ENCODE measurements at regions not wholly inside any gene's neighbourhood (a gene's known extent, or its start where the extent isn't known, plus 50 kb on each side); places are given as distances from the start of the nearest gene placed in this dataset.

- H3K4me3 Mint-ChIP-seq = no peak overlapping the region
- no peaks in the 10 kb centered on the region for H3K9me3 Mint-ChIP-seq
- H3K36me3 Mint-ChIP-seq = no peaks in the 10 kb centered on the region
- ATAC-seq (ENCODE audit: low read depth in 2 of 2) (no peak), DNase-seq (no peak)
- Histone ChIP-seq H3K9me3 (ENCODE audit: control insufficient read depth in 2 of 2, low read length in 2 of 2) (peaks cover 0 to 2% of the 10 kb centered on the region in 2 experiments), H3K4me3 (ENCODE audit: low read depth, low read length) (no peak overlapping the region), H3K27me3 (ENCODE audit: control insufficient read depth, insufficient read depth, low read length) (no peaks in the 10 kb centered on the region), H3K36me3 (ENCODE audit: control insufficient read depth, insufficient read depth, low read length) (no peaks in the 10 kb centered on the region), H3K27ac (ENCODE audit: insufficient read depth, low read length, poor library complexity, severe bottlenecking) (no peak overlapping the region), H3K4me1 (ENCODE audit: control insufficient read depth, insufficient read depth, low read length, poor library complexity, severe bottlenecking) (no peaks in the 10 kb centered on the region)
- no peak overlapping the region for H3K27ac Mint-ChIP-seq
- no peaks in the 10 kb centered on the region for H3K4me1 Mint-ChIP-seq
- peaks cover 7% of the 10 kb centered on the region for H3K27me3 Mint-ChIP-seq
Measured at GRCh38 chr9:135227641-135228251, 140.3 kb downstream of the OLFM1 start.

GRCh38 chr9:135228345-135228982 is 141.0 kb downstream of the OLFM1 start:
- Histone ChIP-seq H3K36me3 (ENCODE audit: control insufficient read depth, insufficient read depth, low read length) (no peaks in the 10 kb centered on the region), H3K27ac (ENCODE audit: insufficient read depth, low read length, poor library complexity, severe bottlenecking) (no peak overlapping the region), H3K27me3 (ENCODE audit: control insufficient read depth, insufficient read depth, low read length) (no peaks in the 10 kb centered on the region), H3K9me3 (ENCODE audit: control insufficient read depth in 2 of 2, low read length in 2 of 2) (peaks cover 0 to 2% of the 10 kb centered on the region in 2 experiments), H3K4me1 (ENCODE audit: control insufficient read depth, insufficient read depth, low read length, poor library complexity, severe bottlenecking) (no peaks in the 10 kb centered on the region), H3K4me3 (ENCODE audit: low read depth, low read length) (no peak overlapping the region)
- H3K9me3 Mint-ChIP-seq = peaks cover 0 to 4% (median 0%) of the 10 kb centered on the region in 7 donors
- no peaks in the 10 kb centered on the region for H3K4me1 Mint-ChIP-seq
- H3K27ac Mint-ChIP-seq = no peak overlapping the region
- peaks cover 7% of the 10 kb centered on the region for H3K27me3 Mint-ChIP-seq
- no peak overlapping the region for H3K4me3 Mint-ChIP-seq
- ATAC-seq (ENCODE audit: low read depth in 2 of 2) = no peak
- DNase-seq = no peak
- no peaks in the 10 kb centered on the region for H3K36me3 Mint-ChIP-seq

GRCh38 chr9:135228983-135229625 is 141.6 kb downstream of the OLFM1 start:
- Mint-ChIP-seq H3K27ac (no peak overlapping the region), H3K27me3 (peaks cover 7% of the 10 kb centered on the region), H3K9me3 (peaks cover 0 to 9% (median 2%) of the 10 kb centered on the region in 7 donors), H3K4me3 (no peak overlapping the region), H3K36me3 (no peaks in the 10 kb centered on the region), H3K4me1 (no peaks in the 10 kb centered on the region)
- no peak overlapping the region for H3K27ac ChIP-seq (ENCODE audit: insufficient read depth, low read length, poor library complexity, severe bottlenecking)
- DNase-seq = no peak
- peaks cover 1 to 5% of the 10 kb centered on the region in 2 experiments for H3K9me3 ChIP-seq (ENCODE audit: control insufficient read depth in 2 of 2, low read length in 2 of 2)
- ATAC-seq (ENCODE audit: low read depth in 2 of 2) = no peak
- no peaks in the 10 kb centered on the region for H3K4me1 ChIP-seq (ENCODE audit: control insufficient read depth, insufficient read depth, low read length, poor library complexity, severe bottlenecking)
- H3K4me3 ChIP-seq (ENCODE audit: low read depth, low read length) = no peak overlapping the region
- no peaks in the 10 kb centered on the region for H3K36me3 ChIP-seq (ENCODE audit: control insufficient read depth, insufficient read depth, low read length)
- H3K27me3 ChIP-seq (ENCODE audit: control insufficient read depth, insufficient read depth, low read length) = no peaks in the 10 kb centered on the region

GRCh38 chr9:135229701-135230385 is 142.4 kb downstream of the OLFM1 start:
- Histone ChIP-seq H3K27me3 (ENCODE audit: control insufficient read depth, insufficient read depth, low read length) (no peaks in the 10 kb centered on the region), H3K36me3 (ENCODE audit: control insufficient read depth, insufficient read depth, low read length) (no peaks in the 10 kb centered on the region), H3K4me1 (ENCODE audit: control insufficient read depth, insufficient read depth, low read length, poor library complexity, severe bottlenecking) (no peaks in the 10 kb centered on the region), H3K27ac (ENCODE audit: insufficient read depth, low read length, poor library complexity, severe bottlenecking) (no peak overlapping the region), H3K4me3 (ENCODE audit: low read depth, low read length) (no peak overlapping the region), H3K9me3 (ENCODE audit: control insufficient read depth in 2 of 2, low read length in 2 of 2) (peaks cover 5 to 8% of the 10 kb centered on the region in 2 experiments)
- Mint-ChIP-seq H3K4me3 (no peak overlapping the region), H3K27ac (no peak overlapping the region), H3K27me3 (peaks cover 7% of the 10 kb centered on the region), H3K4me1 (no peaks in the 10 kb centered on the region), H3K9me3 (peaks cover 0 to 13% (median 2%) of the 10 kb centered on the region in 7 donors), H3K36me3 (no peaks in the 10 kb centered on the region)
- no peak for DNase-seq
- ATAC-seq (ENCODE audit: low read depth in 2 of 2) = no peak

GRCh38 chr9:135230386-135230765 is 142.9 kb downstream of the OLFM1 start:
- H3K4me1 Mint-ChIP-seq = no peaks in the 10 kb centered on the region
- DNase-seq (no peak), ATAC-seq (ENCODE audit: low read depth in 2 of 2) (no peak)
- no peaks in the 10 kb centered on the region for H3K4me1 ChIP-seq (ENCODE audit: control insufficient read depth, insufficient read depth, low read length, poor library complexity, severe bottlenecking)
- H3K9me3 Mint-ChIP-seq = peaks cover 0 to 13% (median 2%) of the 10 kb centered on the region in 7 donors
- H3K27ac ChIP-seq (ENCODE audit: insufficient read depth, low read length, poor library complexity, severe bottlenecking) = no peak overlapping the region
- peaks cover 7% of the 10 kb centered on the region for H3K27me3 Mint-ChIP-seq
- no peak overlapping the region for H3K4me3 ChIP-seq (ENCODE audit: low read depth, low read length)
- no peak overlapping the region for H3K27ac Mint-ChIP-seq
- no peaks in the 10 kb centered on the region for H3K36me3 ChIP-seq (ENCODE audit: control insufficient read depth, insufficient read depth, low read length)
- H3K4me3 Mint-ChIP-seq = no peak overlapping the region
- no peaks in the 10 kb centered on the region for H3K36me3 Mint-ChIP-seq
- peaks cover 5 to 8% of the 10 kb centered on the region in 2 experiments for H3K9me3 ChIP-seq (ENCODE audit: control insufficient read depth in 2 of 2, low read length in 2 of 2)
- no peaks in the 10 kb centered on the region for H3K27me3 ChIP-seq (ENCODE audit: control insufficient read depth, insufficient read depth, low read length)

GRCh38 chr9:135230817-135231520 is 143.5 kb downstream of the OLFM1 start:
- Histone ChIP-seq H3K4me3 (ENCODE audit: low read depth, low read length) (no peak overlapping the region), H3K4me1 (ENCODE audit: control insufficient read depth, insufficient read depth, low read length, poor library complexity, severe bottlenecking) (no peaks in the 10 kb centered on the region), H3K9me3 (ENCODE audit: control insufficient read depth in 2 of 2, low read length in 2 of 2) (peaks cover 3 to 8% of the 10 kb centered on the region in 2 experiments), H3K27me3 (ENCODE audit: control insufficient read depth, insufficient read depth, low read length) (no peaks in the 10 kb centered on the region), H3K27ac (ENCODE audit: insufficient read depth, low read length, poor library complexity, severe bottlenecking) (no peak overlapping the region), H3K36me3 (ENCODE audit: control insufficient read depth, insufficient read depth, low read length) (no peaks in the 10 kb centered on the region)
- no peak overlapping the region for H3K27ac Mint-ChIP-seq
- H3K4me3 Mint-ChIP-seq = no peak overlapping the region
- no peaks in the 10 kb centered on the region for H3K36me3 Mint-ChIP-seq
- H3K9me3 Mint-ChIP-seq = peaks cover 0 to 13% (median 2%) of the 10 kb centered on the region in 7 donors
- H3K27me3 Mint-ChIP-seq = peaks cover 7% of the 10 kb centered on the region
- no peaks in the 10 kb centered on the region for H3K4me1 Mint-ChIP-seq
- DNase-seq (no peak), ATAC-seq (ENCODE audit: low read depth in 2 of 2) (no peak)

- no peak overlapping the region for H3K27ac Mint-ChIP-seq
- no peak overlapping the region for H3K27ac ChIP-seq (ENCODE audit: insufficient read depth, low read length, poor library complexity, severe bottlenecking)
- H3K36me3 Mint-ChIP-seq = no peaks in the 10 kb centered on the region
- H3K4me1 ChIP-seq (ENCODE audit: control insufficient read depth, insufficient read depth, low read length, poor library complexity, severe bottlenecking) = no peaks in the 10 kb centered on the region
- H3K4me3 Mint-ChIP-seq = no peak overlapping the region
- no peaks in the 10 kb centered on the region for H3K4me1 Mint-ChIP-seq
- no peaks in the 10 kb centered on the region for H3K36me3 ChIP-seq (ENCODE audit: control insufficient read depth, insufficient read depth, low read length)
- H3K9me3 Mint-ChIP-seq = peaks cover 0 to 3% (median 2%) of the 10 kb centered on the region in 7 donors
- no peak for ATAC-seq (ENCODE audit: low read depth in 2 of 2)
- peaks cover 5% of the 10 kb centered on the region for H3K27me3 Mint-ChIP-seq
- peaks cover 0 to 5% of the 10 kb centered on the region in 2 experiments for H3K9me3 ChIP-seq (ENCODE audit: control insufficient read depth in 2 of 2, low read length in 2 of 2)
- no peak overlapping the region for H3K4me3 ChIP-seq (ENCODE audit: low read depth, low read length)
- DNase-seq = no peak
- no peaks in the 10 kb centered on the region for H3K27me3 ChIP-seq (ENCODE audit: control insufficient read depth, insufficient read depth, low read length)
Measured at GRCh38 chr9:135239100-135239768, 151.8 kb downstream of the OLFM1 start.
